AG04450 (cell line): ENCODE measurements at regions not wholly inside any gene's neighbourhood (a gene's known extent, or its start where the extent isn't known, plus 50 kb on each side); places are given as distances from the start of the nearest gene placed in this dataset.
"Not testable (repeated sequence)": the region's sequence is repeated elsewhere in the genome, so short reads cannot be mapped to it uniquely, and the experiment has no call there.

Source experiments
- CTCF ChIA-PET: fragments of 300-600, 350-600 bp; formaldehyde crosslinking; extraction: SDS; loops from one replicate; lab custom pipeline; 2022; ENCODE audit warnings: antibody characterized with exemption, inconsistent platforms; lab: Charles Lee
- POLR2A ChIA-PET: fragments of 350-600 bp; formaldehyde crosslinking; extraction: SDS; loops from one replicate; lab custom pipeline; 2021; ENCODE audit warnings: antibody characterized with exemption, inconsistent platforms; lab: Yijun Ruan, JAX
- DNase-seq: peaks from one replicate; pipeline ENCODE4 v3.0.0-alpha.2; 2011; ENCODE audit warnings: low read depth, low spot score
- H3K27ac ChIP-seq: one replicate; pipeline ENCODE4 v1.5.1; 2012; ENCODE audit warnings: low read depth, low read length, control low read depth
- H3K27me3 ChIP-seq: one replicate; pipeline ENCODE4 v1.6.0; 2012; ENCODE audit warnings: low read length; ENCODE audit not compliant: control insufficient read depth, insufficient read depth
- H3K4me3 ChIP-seq: 2 replicates; pipeline ENCODE4 v1.5.1; 2011; ENCODE audit warnings: mild to moderate bottlenecking, low read depth, low read length, control low read depth
- H3K9me3 ChIP-seq: 2 replicates; pipeline ENCODE4 v1.5.1; 2012; ENCODE audit warnings: low read length; ENCODE audit not compliant: control insufficient read depth, insufficient read depth
- TF ChIP-seq, protein P1 (sequence below): IDR thresholded peaks from 2 replicates; pipeline ENCODE4 v1.5.1; 2011; ENCODE audit warnings: low read depth, low read length, control low read depth, inconsistent platforms

DNA sequence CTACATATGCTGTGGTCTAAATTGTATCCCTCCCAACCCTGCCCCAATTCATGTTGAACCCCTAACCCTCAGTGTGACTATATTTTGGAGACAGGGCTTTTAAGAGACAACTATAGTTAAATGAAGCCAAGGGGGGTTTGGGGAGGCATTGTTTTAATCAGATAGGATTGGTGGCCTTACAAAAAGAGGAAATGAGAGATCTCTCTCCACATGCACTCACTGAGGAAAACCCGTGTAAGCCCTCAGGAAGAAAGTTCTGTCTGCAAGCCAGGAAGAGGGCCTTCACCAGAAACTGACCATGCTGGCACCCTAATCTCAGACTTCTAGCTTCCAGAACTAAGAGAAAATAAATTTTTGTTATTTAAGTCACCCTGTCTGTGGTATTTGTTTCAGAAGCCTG is 276.7 kb downstream of the KIF20B start:
- TF ChIP-seq, protein P1, sequence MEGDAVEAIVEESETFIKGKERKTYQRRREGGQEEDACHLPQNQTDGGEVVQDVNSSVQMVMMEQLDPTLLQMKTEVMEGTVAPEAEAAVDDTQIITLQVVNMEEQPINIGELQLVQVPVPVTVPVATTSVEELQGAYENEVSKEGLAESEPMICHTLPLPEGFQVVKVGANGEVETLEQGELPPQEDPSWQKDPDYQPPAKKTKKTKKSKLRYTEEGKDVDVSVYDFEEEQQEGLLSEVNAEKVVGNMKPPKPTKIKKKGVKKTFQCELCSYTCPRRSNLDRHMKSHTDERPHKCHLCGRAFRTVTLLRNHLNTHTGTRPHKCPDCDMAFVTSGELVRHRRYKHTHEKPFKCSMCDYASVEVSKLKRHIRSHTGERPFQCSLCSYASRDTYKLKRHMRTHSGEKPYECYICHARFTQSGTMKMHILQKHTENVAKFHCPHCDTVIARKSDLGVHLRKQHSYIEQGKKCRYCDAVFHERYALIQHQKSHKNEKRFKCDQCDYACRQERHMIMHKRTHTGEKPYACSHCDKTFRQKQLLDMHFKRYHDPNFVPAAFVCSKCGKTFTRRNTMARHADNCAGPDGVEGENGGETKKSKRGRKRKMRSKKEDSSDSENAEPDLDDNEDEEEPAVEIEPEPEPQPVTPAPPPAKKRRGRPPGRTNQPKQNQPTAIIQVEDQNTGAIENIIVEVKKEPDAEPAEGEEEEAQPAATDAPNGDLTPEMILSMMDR = no peak
- no peaks in the 10 kb centered on the region for H3K27me3 ChIP-seq
- DNase-seq = no peak
- no peak overlapping the region for H3K27ac ChIP-seq
- H3K9me3 ChIP-seq = no peaks in the 10 kb centered on the region
- ChIA-PET CTCF (no interaction called here), POLR2A (no interaction called here)
- H3K4me3 ChIP-seq = no peak overlapping the region

DNA sequence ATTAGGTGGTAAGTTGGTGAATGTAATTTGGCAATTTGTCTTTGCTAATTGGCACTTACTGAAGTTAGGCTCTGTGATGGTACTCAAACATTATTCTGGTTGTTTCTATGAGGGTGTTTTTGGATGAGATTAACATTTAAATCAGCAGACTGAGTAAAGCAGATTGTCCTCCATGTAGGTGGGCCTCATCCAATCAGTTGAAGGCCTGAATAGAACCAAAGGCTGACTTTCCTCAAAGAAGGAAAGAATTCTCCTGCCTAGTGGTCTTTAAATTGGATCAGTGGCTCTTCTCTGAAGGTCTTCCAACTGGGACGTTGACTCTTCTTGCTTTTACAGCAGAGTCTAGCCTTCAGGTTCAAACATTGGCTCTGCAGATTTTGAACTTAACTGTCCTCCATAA is 278.3 kb downstream of the KIF20B start:
- no peaks in the 10 kb centered on the region for H3K27me3 ChIP-seq
- no peaks in the 10 kb centered on the region for H3K9me3 ChIP-seq
- DNase-seq = no peak
- ChIA-PET POLR2A (no interaction called here), CTCF (no interaction called here)
- TF ChIP-seq, protein P1 = no peak
- no peak overlapping the region for H3K27ac ChIP-seq
- H3K4me3 ChIP-seq = no peak overlapping the region

DNA sequence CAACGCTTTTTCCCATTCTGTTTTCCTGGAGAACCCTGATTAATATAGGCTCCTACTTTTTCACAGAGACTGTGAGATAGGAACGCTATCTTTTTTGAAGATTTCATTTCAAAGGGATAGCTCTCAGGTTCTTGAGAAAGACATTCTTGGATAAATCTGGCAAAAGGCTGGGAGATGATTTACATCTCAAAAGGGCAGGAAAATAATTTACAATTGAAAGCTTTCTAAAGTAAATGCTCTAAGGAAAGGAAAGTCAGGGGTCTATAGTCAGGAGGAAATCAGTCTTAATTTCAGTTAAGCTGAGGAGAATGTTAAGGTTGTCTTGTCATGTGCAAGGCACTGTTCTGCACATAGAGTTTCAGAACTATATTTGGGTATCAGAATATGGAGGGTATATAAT is 278.8 kb downstream of the KIF20B start:
- ChIA-PET CTCF (no interaction called here), POLR2A (no interaction called here)
- no peaks in the 10 kb centered on the region for H3K27me3 ChIP-seq
- no peak overlapping the region for H3K27ac ChIP-seq
- TF ChIP-seq, protein P1 = no peak
- H3K9me3 ChIP-seq = no peaks in the 10 kb centered on the region
- no peak for DNase-seq
- no peak overlapping the region for H3K4me3 ChIP-seq

DNA sequence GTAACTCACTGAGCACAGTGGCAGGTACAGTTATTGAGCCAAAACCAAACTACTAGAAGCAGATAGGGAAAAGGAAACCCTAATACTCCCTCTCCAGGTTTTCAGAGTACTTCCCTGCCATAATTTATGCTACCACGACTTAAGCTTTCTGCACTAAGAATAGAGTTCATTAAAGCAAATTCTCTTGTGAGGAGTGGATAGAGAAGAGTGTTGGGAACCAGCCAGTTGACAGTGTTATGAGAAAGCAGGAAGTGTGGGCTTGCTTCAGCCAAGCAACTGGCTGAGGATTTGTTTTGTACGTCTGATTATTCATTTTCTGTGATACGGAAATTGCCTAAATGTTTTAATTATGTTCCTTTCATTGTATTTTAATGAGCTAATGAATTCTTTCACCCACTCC is 280.5 kb downstream of the KIF20B start:
- Histone ChIP-seq H3K9me3 (no peaks in the 10 kb centered on the region), H3K4me3 (no peak overlapping the region), H3K27me3 (no peaks in the 10 kb centered on the region), H3K27ac (no peak overlapping the region)
- TF ChIP-seq, protein P1 = no peak
- ChIA-PET POLR2A (no interaction called here), CTCF (interaction anchor here (0.7 kb wide), 1 partner anchor 306 kb away, joined by 4 read pairs; no protein-coding TSS in a partner anchor)
- no peak for DNase-seq

DNA sequence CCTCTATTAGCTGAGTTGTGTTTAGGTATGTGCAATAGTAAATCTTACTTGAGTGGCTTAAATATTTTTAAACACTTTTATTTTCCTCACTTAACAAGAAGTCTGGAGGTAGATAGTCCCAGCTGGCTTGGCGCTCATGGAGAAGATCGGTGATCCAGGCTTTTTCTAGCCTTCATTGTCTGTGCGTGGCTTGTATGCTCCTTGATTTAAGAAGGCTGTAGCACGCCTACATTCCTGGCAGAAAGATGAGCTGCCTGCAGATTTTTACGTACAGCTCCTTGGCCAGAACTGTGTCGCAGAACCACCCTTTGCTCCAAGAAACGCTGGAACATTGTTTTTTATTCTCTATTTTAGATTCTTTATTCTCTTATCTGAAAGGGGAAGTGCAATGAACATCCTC is 284.1 kb downstream of the KIF20B start:
- no peaks in the 10 kb centered on the region for H3K9me3 ChIP-seq
- no peak overlapping the region for H3K27ac ChIP-seq
- no peak for DNase-seq
- CTCF ChIA-PET = no interaction called here
- H3K4me3 ChIP-seq = no peak overlapping the region
- POLR2A ChIA-PET = no interaction called here
- TF ChIP-seq, protein P1 = no peak
- H3K27me3 ChIP-seq = no peaks in the 10 kb centered on the region

DNA sequence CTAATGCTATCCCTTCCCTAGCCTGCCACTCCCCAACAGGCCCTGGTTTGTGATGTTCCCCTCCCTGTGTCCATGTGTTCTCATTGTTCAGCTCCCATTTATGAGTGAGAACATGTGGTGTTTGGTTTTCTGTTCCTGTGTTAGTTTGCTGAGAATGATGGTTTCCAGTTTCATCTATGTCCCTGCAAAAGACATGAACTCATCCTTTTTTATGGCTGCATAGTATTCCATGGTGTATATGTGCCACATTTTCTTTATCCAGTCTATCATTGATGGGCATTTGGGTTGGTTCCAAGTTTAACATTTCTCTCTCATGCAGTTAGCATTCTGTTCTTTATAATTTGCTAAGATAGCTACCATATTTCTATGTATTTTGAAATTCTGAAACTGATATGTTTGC is 287.0 kb downstream of the KIF20B start:
- DNase-seq, H3K27ac ChIP-seq, H3K4me3 ChIP-seq, CTCF ChIA-PET, H3K9me3 ChIP-seq, H3K27me3 ChIP-seq, POLR2A ChIA-PET: not testable (repeated sequence)
